MCF 10A (cell line): ENCODE measurements at regions not wholly inside any gene's neighbourhood (a gene's known extent, or its start where the extent isn't known, plus 50 kb on each side); places are given as distances from the start of the nearest gene placed in this dataset.
"Not testable (repeated sequence)": the region's sequence is repeated elsewhere in the genome, so short reads cannot be mapped to it uniquely, and the experiment has no call there.

Experiments
- BruUV-seq: library from RNA; stranded (reverse); fragments of 400-500 nt; replicated peaks from 2 replicates; lab custom pipeline; 2021; lab: Mats Ljungman, UMichigan
- CTCF ChIA-PET: fragments of 300-600 bp; sonication (Branson Sonifier 250); formaldehyde crosslinking; extraction: SDS; loops from one replicate; lab custom pipeline; 2021; ENCODE audit warnings: antibody characterized with exemption, inconsistent platforms; lab: Yijun Ruan, JAX
- POLR2A ChIA-PET: fragments of 300-600, 350-650 bp; sonication (Branson Sonifier 250); formaldehyde crosslinking; extraction: SDS; loops from one replicate; lab custom pipeline; 2020; ENCODE audit warnings: antibody characterized with exemption, inconsistent platforms; lab: Yijun Ruan, JAX
- DNase-seq: peaks from one replicate; pipeline ENCODE4 v3.0.0-alpha.2; 2018; ENCODE audit not compliant: unreplicated experiment
- H3K27ac Mint-ChIP-seq: one replicate; pipeline ENCODE4 v1.8.0; 2022; ENCODE audit warnings: mild to moderate bottlenecking, low read depth, mixed read lengths; ENCODE audit not compliant: unreplicated experiment
- H3K27me3 Mint-ChIP-seq: one replicate; pipeline ENCODE4 v1.8.0; 2022; ENCODE audit warnings: mixed read lengths; ENCODE audit not compliant: insufficient read depth, unreplicated experiment
- H3K36me3 Mint-ChIP-seq: one replicate; pipeline ENCODE4 v1.8.0; 2022; ENCODE audit warnings: mild to moderate bottlenecking, moderate library complexity, mixed read lengths; ENCODE audit not compliant: insufficient read depth, unreplicated experiment
- H3K4me1 Mint-ChIP-seq: one replicate; pipeline ENCODE4 v1.8.0; 2022; ENCODE audit warnings: mixed read lengths; ENCODE audit not compliant: insufficient read depth, unreplicated experiment
- H3K4me3 Mint-ChIP-seq: one replicate; pipeline ENCODE4 v1.8.0; 2022; ENCODE audit warnings: mild to moderate bottlenecking, moderate library complexity, mixed read lengths; ENCODE audit not compliant: unreplicated experiment
- H3K9me3 Mint-ChIP-seq: one replicate; pipeline ENCODE4 v1.8.0; 2022; ENCODE audit warnings: mixed read lengths; ENCODE audit not compliant: unreplicated experiment
- CTCF ChIP-seq: fragments of 200-600 bp; IDR thresholded peaks from one replicate; pipeline ENCODE4 v1.8.0; 2022; ENCODE audit warnings: antibody characterized with exemption, mild to moderate bottlenecking; ENCODE audit not compliant: unreplicated experiment
- intact Hi-C: fragments of 100-400 bp; cut with micrococcal nuclease; formaldehyde crosslinking; loops from 2 replicates; pipeline ENCODE4 v1.14.1; 2022

- no peak for DNase-seq
- ChIA-PET POLR2A (no interaction called here), CTCF (no interaction called here)
- Mint-ChIP-seq H3K9me3 (no peaks in the 10 kb centered on the region), H3K4me1 (peaks cover 7% of the 10 kb centered on the region), H3K4me3 (no peak overlapping the region), H3K27ac (no peak overlapping the region), H3K27me3 (peaks cover 66% of the 10 kb centered on the region), H3K36me3 (no peaks in the 10 kb centered on the region)
- intact Hi-C loops = no loop called here
- no TSS peak for BruUV-seq
- no peak for TF ChIP-seq CTCF
Measured at GRCh38 chr6:97778290-97779038, 495.4 kb upstream of the MMS22L start.

- peaks cover 61% of the 10 kb centered on the region for H3K27me3 Mint-ChIP-seq
- H3K4me3 Mint-ChIP-seq, H3K9me3 Mint-ChIP-seq, intact Hi-C loops, DNase-seq, POLR2A ChIA-PET, BruUV-seq, CTCF ChIA-PET, H3K36me3 Mint-ChIP-seq, H3K4me1 Mint-ChIP-seq, H3K27ac Mint-ChIP-seq: not testable (repeated sequence)
Measured at GRCh38 chr6:97779039-97779766, 496.2 kb upstream of the MMS22L start.

GRCh38 chr6:97790926-97791590 is 508.0 kb upstream of the MMS22L start:
- ChIA-PET POLR2A (interaction anchor here (0.7 kb wide), 1 partner anchor 957 kb away, joined by 3 read pairs; no protein-coding TSS in a partner anchor), CTCF (interaction anchor here (1.3 kb wide), 1 partner anchor 576 kb away, joined by 3 read pairs; no protein-coding TSS in a partner anchor)
- no peak for DNase-seq
- H3K36me3 Mint-ChIP-seq = no peaks in the 10 kb centered on the region
- H3K27ac Mint-ChIP-seq = no peak overlapping the region
- H3K4me1 Mint-ChIP-seq = no peaks in the 10 kb centered on the region
- TF ChIP-seq CTCF = no peak
- peaks cover 6% of the 10 kb centered on the region for H3K9me3 Mint-ChIP-seq
- no TSS peak for BruUV-seq
- intact Hi-C loops = no loop called here
- peaks cover 37% of the 10 kb centered on the region for H3K27me3 Mint-ChIP-seq
- no peak overlapping the region for H3K4me3 Mint-ChIP-seq

DNA sequence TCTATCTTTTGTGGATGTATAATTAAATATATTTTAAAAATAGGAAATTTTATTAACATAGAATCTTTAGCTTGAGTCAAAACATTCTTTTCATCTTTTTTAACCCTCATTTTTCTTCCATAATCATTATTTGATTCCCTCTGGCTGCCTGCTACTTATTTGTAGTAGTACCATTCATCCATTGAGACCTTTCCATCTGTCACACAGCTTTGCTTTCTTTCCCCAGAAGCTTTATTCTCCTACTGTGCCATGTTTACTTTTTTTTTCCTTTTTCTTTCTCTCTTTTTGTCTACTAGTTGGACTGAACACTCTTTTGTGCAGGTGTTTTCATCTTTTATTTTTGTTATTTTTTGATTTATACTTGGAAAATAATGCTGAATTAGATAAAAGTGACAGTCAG is 522.6 kb upstream of the MMS22L start:
- intact Hi-C loops = no loop called here
- CTCF ChIA-PET = interaction anchor here (0.6 kb wide), 2 partner anchors 369 to 812 kb away, joined by 3 read pairs; no protein-coding TSS in a partner anchor
- no TSS peak for BruUV-seq
- Mint-ChIP-seq H3K9me3 (no peaks in the 10 kb centered on the region), H3K27me3 (peaks cover 82% of the 10 kb centered on the region), H3K4me3 (no peak overlapping the region), H3K4me1 (no peaks in the 10 kb centered on the region), H3K27ac (no peak overlapping the region), H3K36me3 (no peaks in the 10 kb centered on the region)
- POLR2A ChIA-PET = no interaction called here
- DNase-seq = no peak
- no peak for TF ChIP-seq CTCF
